SK-N-SH treated with all-trans-retinoic acid at 6 μM for 48 hours (cell line): ENCODE measurements at regions not wholly inside any gene's neighbourhood (a gene's known extent, or its start where the extent isn't known, plus 50 kb on each side); places are given as distances from the start of the nearest gene placed in this dataset.

Experiments
- ATAC-seq: fragments of 200-7000 bp; cut with Tn5 transposase; 3 replicates; pipeline ENCODE4 v1.9.1; 2020; ENCODE audit warnings: mild to moderate bottlenecking, moderate library complexity
- ARNTL ChIP-seq: fragments of 450-650 bp; formaldehyde crosslinking; IDR thresholded peaks from 2 replicates; pipeline ENCODE4 v1.5.0; 2020; ENCODE audit warnings: low read depth, mild to moderate bottlenecking, moderate library complexity, borderline replicate concordance
- BACH2 ChIP-seq: fragments of 250-450 bp; sonication (Bioruptor Pico); IDR thresholded peaks from 2 replicates; pipeline ENCODE4 v1.9.0; 2021; ENCODE audit warnings: mild to moderate bottlenecking, borderline replicate concordance
- CSDC2 ChIP-seq: fragments of 250-450 bp; sonication (Bioruptor Pico); IDR thresholded peaks from 2 replicates; pipeline ENCODE4 v1.5.0; 2020; ENCODE audit warnings: mild to moderate bottlenecking, moderate library complexity
- ESRRG ChIP-seq: fragments of 250-450 bp; sonication (Bioruptor Pico); IDR thresholded peaks from 2 replicates; pipeline ENCODE4 v1.6.1; 2021; ENCODE audit warnings: mild to moderate bottlenecking
- OSR1 ChIP-seq: fragments of 250-450 bp; sonication (Bioruptor Pico); IDR thresholded peaks from 2 replicates; pipeline ENCODE4 v1.8.0; 2022; ENCODE audit warnings: moderate library complexity, mild to moderate bottlenecking, inconsistent platforms
- PPARA ChIP-seq: fragments of 250-450 bp; sonication (Bioruptor Pico); IDR thresholded peaks from 2 replicates; pipeline ENCODE4 v1.5.0; 2020; ENCODE audit warnings: mild to moderate bottlenecking, borderline replicate concordance
- RARB ChIP-seq: fragments of 250-450 bp; sonication (Bioruptor Pico); IDR thresholded peaks from 2 replicates; pipeline ENCODE4 v1.8.0; 2021; ENCODE audit warnings: mild to moderate bottlenecking, moderate library complexity
- SNAI2 ChIP-seq: fragments of 250-450 bp; sonication (Bioruptor Pico); IDR thresholded peaks from 2 replicates; pipeline ENCODE4 v1.5.0; 2020; ENCODE audit warnings: mild to moderate bottlenecking, moderate library complexity
- TOX ChIP-seq: fragments of 250-450 bp; sonication (Bioruptor Pico); IDR thresholded peaks from 2 replicates; pipeline ENCODE4 v1.8.0; 2021; ENCODE audit warnings: mild to moderate bottlenecking, moderate library complexity, borderline replicate concordance
- ZC3H10 ChIP-seq: fragments of 250-450 bp; sonication (Bioruptor Pico); IDR thresholded peaks from 2 replicates; pipeline ENCODE4 v1.5.1; 2021; ENCODE audit warnings: mild to moderate bottlenecking, moderate library complexity
- ZFP3 ChIP-seq: fragments of 250-450 bp; sonication (Bioruptor Pico); IDR thresholded peaks from 2 replicates; pipeline ENCODE4 v1.5.0; 2020; ENCODE audit warnings: mild to moderate bottlenecking, moderate library complexity
- ZFP30 ChIP-seq: fragments of 450-650 bp; formaldehyde crosslinking; IDR thresholded peaks from 2 replicates; pipeline ENCODE4 v1.5.0; 2022; ENCODE audit warnings: mild to moderate bottlenecking, moderate library complexity
- ZNF565 ChIP-seq: fragments of 450-650 bp; formaldehyde crosslinking; conservative IDR thresholded peaks from 2 replicates; pipeline ENCODE4 v1.5.0; 2020; ENCODE audit warnings: low read depth, mild to moderate bottlenecking, moderate library complexity
- ZNF70 ChIP-seq: fragments of 450-650 bp; formaldehyde crosslinking; IDR thresholded peaks from 2 replicates; pipeline ENCODE4 v1.5.0; 2020; ENCODE audit warnings: mild to moderate bottlenecking, moderate library complexity
- ZNF8 ChIP-seq: fragments of 450-650 bp; formaldehyde crosslinking; IDR thresholded peaks from 2 replicates; pipeline ENCODE4 v1.5.0; 2020; ENCODE audit warnings: mild to moderate bottlenecking, moderate library complexity
- TF ChIP-seq, protein P1 (sequence below): fragments of 250-450 bp; sonication (Bioruptor Pico); IDR thresholded peaks from 2 replicates; pipeline ENCODE4 v1.5.0; 2020; ENCODE audit warnings: mild to moderate bottlenecking, moderate library complexity
- TF ChIP-seq, protein P2 (sequence below): fragments of 250-450 bp; sonication (Bioruptor Pico); IDR thresholded peaks from 2 replicates; pipeline ENCODE4 v1.8.0; 2020; ENCODE audit warnings: mild to moderate bottlenecking, moderate library complexity, borderline replicate concordance
- TF ChIP-seq, protein P3 (sequence below): fragments of 250-450 bp; sonication (Bioruptor Pico); IDR thresholded peaks from 2 replicates; pipeline ENCODE4 v1.5.1; 2021; ENCODE audit warnings: mild to moderate bottlenecking, moderate library complexity
- TF ChIP-seq, protein P4 (sequence below): fragments of 250-450 bp; sonication (Bioruptor Pico); IDR thresholded peaks from 2 replicates; pipeline ENCODE4 v1.8.0; 2021; ENCODE audit warnings: low read depth, mild to moderate bottlenecking, moderate library complexity, borderline replicate concordance

DNA sequence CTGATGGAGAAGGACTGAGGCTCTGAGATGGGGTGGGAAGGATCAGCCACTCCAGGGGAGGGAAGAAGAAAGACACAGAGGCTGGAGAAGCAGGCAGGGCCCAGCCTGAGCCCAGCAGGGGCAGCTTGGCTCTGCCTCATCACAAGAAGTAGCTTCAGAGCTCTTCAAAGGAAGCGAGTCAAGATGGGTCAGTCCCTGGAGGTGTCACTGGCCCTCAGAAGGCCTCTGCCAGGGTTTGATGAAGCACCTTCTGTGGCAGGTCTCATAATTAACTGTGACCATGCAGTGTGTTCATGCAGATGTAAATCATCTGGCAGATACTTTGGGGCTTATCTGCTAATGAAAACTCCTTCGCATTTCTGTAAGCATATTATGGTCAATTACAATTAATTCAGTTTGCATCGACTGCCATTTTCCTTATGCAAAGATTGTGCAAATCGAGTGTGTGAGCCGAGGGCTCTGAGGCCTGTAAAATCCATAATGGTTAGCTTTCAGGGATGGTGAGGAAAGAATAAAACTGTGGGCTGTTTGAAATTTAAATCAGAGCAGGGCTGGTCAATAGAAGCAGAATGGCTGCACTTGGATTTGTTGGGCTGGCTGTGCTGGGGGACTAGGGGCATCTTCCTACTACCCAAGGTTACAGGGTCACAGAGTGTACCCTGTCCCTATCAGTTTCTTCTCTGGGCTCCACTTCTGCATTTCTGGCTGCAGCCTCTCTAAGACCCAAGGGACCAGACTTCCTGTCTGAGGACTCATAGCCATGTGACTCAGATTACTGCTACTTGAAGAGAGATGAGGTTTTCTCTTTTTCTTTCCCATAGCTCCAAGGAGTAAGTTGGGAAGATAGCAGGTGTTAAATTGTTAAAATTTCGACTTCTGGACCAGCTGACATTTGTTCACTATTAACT is 376.6 kb downstream of the DHX35 start:
- TF ChIP-seq ESRRG (CRISPR knock-in tag) (no peak), ZFP30 (CRISPR knock-in tag) (no peak), ZC3H10 (CRISPR knock-in tag) (no peak), RARB (CRISPR knock-in tag) (no peak), ZNF8 (CRISPR knock-in tag) (no peak), OSR1 (no peak)
- TF ChIP-seq, protein P1, sequence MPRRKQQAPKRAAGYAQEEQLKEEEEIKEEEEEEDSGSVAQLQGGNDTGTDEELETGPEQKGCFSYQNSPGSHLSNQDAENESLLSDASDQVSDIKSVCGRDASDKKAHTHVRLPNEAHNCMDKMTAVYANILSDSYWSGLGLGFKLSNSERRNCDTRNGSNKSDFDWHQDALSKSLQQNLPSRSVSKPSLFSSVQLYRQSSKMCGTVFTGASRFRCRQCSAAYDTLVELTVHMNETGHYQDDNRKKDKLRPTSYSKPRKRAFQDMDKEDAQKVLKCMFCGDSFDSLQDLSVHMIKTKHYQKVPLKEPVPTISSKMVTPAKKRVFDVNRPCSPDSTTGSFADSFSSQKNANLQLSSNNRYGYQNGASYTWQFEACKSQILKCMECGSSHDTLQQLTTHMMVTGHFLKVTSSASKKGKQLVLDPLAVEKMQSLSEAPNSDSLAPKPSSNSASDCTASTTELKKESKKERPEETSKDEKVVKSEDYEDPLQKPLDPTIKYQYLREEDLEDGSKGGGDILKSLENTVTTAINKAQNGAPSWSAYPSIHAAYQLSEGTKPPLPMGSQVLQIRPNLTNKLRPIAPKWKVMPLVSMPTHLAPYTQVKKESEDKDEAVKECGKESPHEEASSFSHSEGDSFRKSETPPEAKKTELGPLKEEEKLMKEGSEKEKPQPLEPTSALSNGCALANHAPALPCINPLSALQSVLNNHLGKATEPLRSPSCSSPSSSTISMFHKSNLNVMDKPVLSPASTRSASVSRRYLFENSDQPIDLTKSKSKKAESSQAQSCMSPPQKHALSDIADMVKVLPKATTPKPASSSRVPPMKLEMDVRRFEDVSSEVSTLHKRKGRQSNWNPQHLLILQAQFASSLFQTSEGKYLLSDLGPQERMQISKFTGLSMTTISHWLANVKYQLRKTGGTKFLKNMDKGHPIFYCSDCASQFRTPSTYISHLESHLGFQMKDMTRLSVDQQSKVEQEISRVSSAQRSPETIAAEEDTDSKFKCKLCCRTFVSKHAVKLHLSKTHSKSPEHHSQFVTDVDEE (CRISPR knock-in tag), result no peak
- TF ChIP-seq, protein P2, sequence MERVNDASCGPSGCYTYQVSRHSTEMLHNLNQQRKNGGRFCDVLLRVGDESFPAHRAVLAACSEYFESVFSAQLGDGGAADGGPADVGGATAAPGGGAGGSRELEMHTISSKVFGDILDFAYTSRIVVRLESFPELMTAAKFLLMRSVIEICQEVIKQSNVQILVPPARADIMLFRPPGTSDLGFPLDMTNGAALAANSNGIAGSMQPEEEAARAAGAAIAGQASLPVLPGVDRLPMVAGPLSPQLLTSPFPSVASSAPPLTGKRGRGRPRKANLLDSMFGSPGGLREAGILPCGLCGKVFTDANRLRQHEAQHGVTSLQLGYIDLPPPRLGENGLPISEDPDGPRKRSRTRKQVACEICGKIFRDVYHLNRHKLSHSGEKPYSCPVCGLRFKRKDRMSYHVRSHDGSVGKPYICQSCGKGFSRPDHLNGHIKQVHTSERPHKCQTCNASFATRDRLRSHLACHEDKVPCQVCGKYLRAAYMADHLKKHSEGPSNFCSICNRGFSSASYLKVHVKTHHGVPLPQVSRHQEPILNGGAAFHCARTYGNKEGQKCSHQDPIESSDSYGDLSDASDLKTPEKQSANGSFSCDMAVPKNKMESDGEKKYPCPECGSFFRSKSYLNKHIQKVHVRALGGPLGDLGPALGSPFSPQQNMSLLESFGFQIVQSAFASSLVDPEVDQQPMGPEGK, result no peak
- TF ChIP-seq, all 23 proteins: peak for 0

GRCh38 chr20:39333211-39333610 is 371.1 kb downstream of the DHX35 start:
- TF ChIP-seq, protein P3, sequence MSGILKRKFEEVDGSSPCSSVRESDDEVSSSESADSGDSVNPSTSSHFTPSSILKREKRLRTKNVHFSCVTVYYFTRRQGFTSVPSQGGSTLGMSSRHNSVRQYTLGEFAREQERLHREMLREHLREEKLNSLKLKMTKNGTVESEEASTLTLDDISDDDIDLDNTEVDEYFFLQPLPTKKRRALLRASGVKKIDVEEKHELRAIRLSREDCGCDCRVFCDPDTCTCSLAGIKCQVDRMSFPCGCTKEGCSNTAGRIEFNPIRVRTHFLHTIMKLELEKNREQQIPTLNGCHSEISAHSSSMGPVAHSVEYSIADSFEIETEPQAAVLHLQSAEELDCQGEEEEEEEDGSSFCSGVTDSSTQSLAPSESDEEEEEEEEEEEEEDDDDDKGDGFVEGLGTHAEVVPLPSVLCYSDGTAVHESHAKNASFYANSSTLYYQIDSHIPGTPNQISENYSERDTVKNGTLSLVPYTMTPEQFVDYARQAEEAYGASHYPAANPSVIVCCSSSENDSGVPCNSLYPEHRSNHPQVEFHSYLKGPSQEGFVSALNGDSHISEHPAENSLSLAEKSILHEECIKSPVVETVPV (CRISPR knock-in tag), result no peak
- TF ChIP-seq ARNTL (CRISPR knock-in tag) (no peak), ZNF70 (no peak), ZFP30 (CRISPR knock-in tag) (no peak)
- TF ChIP-seq, protein P4, sequence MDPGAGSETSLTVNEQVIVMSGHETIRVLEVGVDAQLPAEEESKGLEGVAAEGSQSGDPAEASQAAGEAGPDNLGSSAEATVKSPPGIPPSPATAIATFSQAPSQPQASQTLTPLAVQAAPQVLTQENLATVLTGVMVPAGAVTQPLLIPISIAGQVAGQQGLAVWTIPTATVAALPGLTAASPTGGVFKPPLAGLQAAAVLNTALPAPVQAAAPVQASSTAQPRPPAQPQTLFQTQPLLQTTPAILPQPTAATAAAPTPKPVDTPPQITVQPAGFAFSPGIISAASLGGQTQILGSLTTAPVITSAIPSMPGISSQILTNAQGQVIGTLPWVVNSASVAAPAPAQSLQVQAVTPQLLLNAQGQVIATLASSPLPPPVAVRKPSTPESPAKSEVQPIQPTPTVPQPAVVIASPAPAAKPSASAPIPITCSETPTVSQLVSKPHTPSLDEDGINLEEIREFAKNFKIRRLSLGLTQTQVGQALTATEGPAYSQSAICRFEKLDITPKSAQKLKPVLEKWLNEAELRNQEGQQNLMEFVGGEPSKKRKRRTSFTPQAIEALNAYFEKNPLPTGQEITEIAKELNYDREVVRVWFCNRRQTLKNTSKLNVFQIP (CRISPR knock-in tag), result no peak
- TF ChIP-seq, protein P2, result no peak
- no peak for ATAC-seq

More for the DNA sequence above, 376.6 kb downstream of the DHX35 start:
- ATAC-seq, result no peak

DNA sequence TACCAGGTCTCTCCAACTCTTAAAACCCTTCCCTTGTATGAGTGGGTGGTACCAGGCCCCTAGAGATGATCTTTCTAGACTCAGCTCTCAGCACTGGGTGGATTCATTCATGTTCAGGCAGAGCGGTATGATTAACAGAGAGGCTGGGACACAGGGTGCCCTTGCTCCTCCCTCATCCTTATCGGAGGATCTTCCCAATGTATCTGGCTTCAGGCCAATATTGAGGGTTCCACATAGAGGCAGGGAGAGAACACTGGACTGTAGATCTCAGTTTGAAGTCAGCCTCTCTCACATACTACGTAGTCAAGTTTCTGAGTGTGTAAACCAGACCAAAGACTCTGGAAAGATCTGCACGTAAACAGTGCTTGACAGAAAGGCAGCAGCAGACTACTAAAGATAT is 366.2 kb downstream of the DHX35 start:
- ATAC-seq, result no peak

More for the DNA sequence above, 366.2 kb downstream of the DHX35 start:
- TF ChIP-seq, protein P4 (CRISPR knock-in tag), result no peak
- TF ChIP-seq CSDC2 (CRISPR knock-in tag) (no peak), PPARA (CRISPR knock-in tag) (no peak), ESRRG (CRISPR knock-in tag) (no peak), TOX (CRISPR knock-in tag) (no peak), ZC3H10 (CRISPR knock-in tag) (no peak), ZNF565 (CRISPR knock-in tag) (no peak), OSR1 (no peak), ZFP3 (CRISPR knock-in tag) (no peak), BACH2 (CRISPR knock-in tag) (no peak), ARNTL (CRISPR knock-in tag) (no peak), SNAI2 (no peak)
- TF ChIP-seq, protein P3 (CRISPR knock-in tag), result no peak
- TF ChIP-seq, protein P2, result no peak
